HCT116 (cell line): ENCODE measurements at regions not wholly inside any gene's neighbourhood (a gene's known extent, or its start where the extent isn't known, plus 50 kb on each side); places are given as distances from the start of the nearest gene placed in this dataset.

Experiments
- ATAC-seq: fragments of 200-7000 bp; cut with Tn5 transposase; 2 replicates; pipeline ENCODE4 v1.9.1; 2020; ENCODE audit warnings: mild to moderate bottlenecking, moderate library complexity
- BruUV-seq: library from RNA; stranded (reverse); fragments of 400-500 nt; replicated peaks from 2 replicates; lab custom pipeline; 2021; lab: Mats Ljungman, UMichigan
- CTCF ChIA-PET: fragments of 300-600 bp; sonication (Branson Sonifier 250); formaldehyde crosslinking; loops from one replicate; lab custom pipeline; 2021; ENCODE audit warnings: antibody characterized with exemption; lab: Charles Lee
- POLR2A ChIA-PET: fragments of 300-600, 350-600 bp; sonication (Branson Sonifier 250); formaldehyde crosslinking; loops from one replicate; lab custom pipeline; 2021; ENCODE audit warnings: antibody characterized with exemption; lab: Charles Lee
- RAD21 ChIA-PET, 2 experiments: fragments of 300-600 bp; sonication (Branson Sonifier 250); formaldehyde crosslinking; loops; one replicate each; lab custom pipeline; 2023; ENCODE audit warnings: low total read pairs in 2 of 2; ENCODE audit not compliant: uncharacterized antibody in 2 of 2, unreplicated experiment in 2 of 2, low non-redundant PET in 1 of 2; lab: Charles Lee
- DNase-seq: peaks from one replicate; pipeline ENCODE4 v3.0.0-alpha.2; 2010; ENCODE audit warnings: low read depth, low spot score
- H2AFZ ChIP-seq: fragments of 200-600 bp; shearing (Covaris generic), sonication (generic); 2 replicates; pipeline ENCODE4 v1.6.1; 2017; ENCODE audit warnings: low read depth, mixed run types, mixed read lengths, antibody characterized with exemption, low read length; ENCODE audit not compliant: poor library complexity, severe bottlenecking
- H3K27ac ChIP-seq: 2 replicates; pipeline ENCODE4 v1.5.1; 2012; ENCODE audit warnings: low read depth, low read length
- H3K27me3 ChIP-seq: fragments of 200-600 bp; sonication (generic); 2 replicates; pipeline ENCODE4 v1.6.1; 2016; ENCODE audit warnings: mixed run types, low read length, mixed read lengths; ENCODE audit not compliant: insufficient read depth
- H3K36me3 ChIP-seq, 2 experiments: fragments of 200-500 bp in 1 of 2; fragments of 200-600 bp in 1 of 2; sonication (Bioruptor generic) in 1 of 2; sonication (generic) in 1 of 2; 2 replicates each; pipeline versions ENCODE4 v1.5.1 to v1.6.1; 2014 to 2016; ENCODE audit warnings: low read length in 2 of 2, inconsistent platforms in 1 of 2, mixed read lengths in 1 of 2, mixed run types in 1 of 2; ENCODE audit not compliant: insufficient read depth in 2 of 2, control insufficient read depth in 1 of 2
- H3K4me1 ChIP-seq, 2 experiments: fragments of 200-600 bp in 1 of 2; sonication (generic) in 1 of 2; 2 replicates each; pipeline versions ENCODE4 v1.5.1 to v1.6.1; 2012 to 2017; ENCODE audit warnings: low read length in 2 of 2, inconsistent platforms in 1 of 2, mild to moderate bottlenecking in 1 of 2, mixed read lengths in 1 of 2, mixed run types in 1 of 2, moderate library complexity in 1 of 2; ENCODE audit not compliant: insufficient read depth in 2 of 2, control insufficient read depth in 1 of 2
- H3K4me2 ChIP-seq: fragments of 200-600 bp; sonication (generic); 2 replicates; pipeline ENCODE4 v1.6.1; 2017; ENCODE audit warnings: mixed run types, low read length, mixed read lengths
- H3K4me3 ChIP-seq, 2 experiments: fragments of 200-600 bp in 1 of 2; sonication (generic) in 1 of 2; replicated peaks in 1 of 2; 2 replicates each; pipeline ENCODE4 v1.5.1; 2011 to 2016; ENCODE audit warnings: low read length in 2 of 2, control low read depth in 1 of 2, low read depth in 1 of 2, mild to moderate bottlenecking in 1 of 2, mixed read lengths in 1 of 2, mixed run types in 1 of 2
- H3K79me2 ChIP-seq: fragments of 200-600 bp; sonication (generic); 2 replicates; pipeline ENCODE4 v1.6.1; 2017; ENCODE audit warnings: mild to moderate bottlenecking, mixed run types, low read length, moderate library complexity, mixed read lengths; ENCODE audit not compliant: insufficient read depth
- H3K9ac ChIP-seq: fragments of 200-600 bp; sonication (generic); 2 replicates; pipeline ENCODE4 v1.6.1; 2016; ENCODE audit warnings: low read length, mixed read lengths
- H3K9me2 ChIP-seq: fragments of 200-600 bp; sonication (generic), shearing (Covaris generic); 2 replicates; pipeline ENCODE4 v1.6.1; 2017; ENCODE audit warnings: mixed run types, mild to moderate bottlenecking, moderate library complexity; ENCODE audit not compliant: insufficient read depth
- H3K9me3 ChIP-seq, 2 experiments: fragments of 200-500 bp in 1 of 2; fragments of 200-600 bp in 1 of 2; sonication (Bioruptor generic) in 1 of 2; sonication (generic) in 1 of 2; 2 replicates each; pipeline ENCODE4 v1.6.1; 2014 to 2017; ENCODE audit warnings: low read length in 2 of 2, mixed read lengths in 2 of 2, inconsistent platforms in 1 of 2, low read depth in 1 of 2, mild to moderate bottlenecking in 1 of 2, mixed run types in 1 of 2, moderate library complexity in 1 of 2; ENCODE audit not compliant: control insufficient read depth in 1 of 2, insufficient read depth in 1 of 2
- H4K20me1 ChIP-seq: fragments of 200-600 bp; sonication (generic), shearing (Covaris generic); 2 replicates; pipeline ENCODE4 v1.6.1; 2017; ENCODE audit warnings: mixed run types, mild to moderate bottlenecking, moderate library complexity; ENCODE audit not compliant: insufficient read depth
- EGR1 ChIP-seq: IDR thresholded peaks from 2 replicates; pipeline ENCODE4 v1.6.1; 2012; ENCODE audit warnings: low read depth
- ELF1 ChIP-seq: IDR thresholded peaks from 2 replicates; pipeline ENCODE4 v1.6.1; 2012; ENCODE audit warnings: low read depth, borderline replicate concordance
- EZH2 ChIP-seq: fragments of 200-600 bp; sonication (generic); IDR thresholded peaks from 2 replicates; pipeline ENCODE4 v1.6.1; 2017; ENCODE audit warnings: antibody characterized with exemption, mixed run types
- EZH2phosphoT487 ChIP-seq: fragments of 200-600 bp; IDR thresholded peaks from 2 replicates; pipeline ENCODE4 v1.6.1; 2018; ENCODE audit warnings: antibody characterized with exemption, borderline replicate concordance
- JUND ChIP-seq: IDR thresholded peaks from 2 replicates; pipeline ENCODE4 v1.6.1; 2012
- POLR2A ChIP-seq: IDR thresholded peaks from 2 replicates; pipeline ENCODE4 v1.7.0; 2011; ENCODE audit warnings: borderline replicate concordance; ENCODE audit not compliant: insufficient read depth, insufficient read length; ENCODE audit errors: extremely low read depth
- POLR2AphosphoS5 ChIP-seq: IDR thresholded peaks from 2 replicates; pipeline ENCODE4 v1.6.1; 2011; ENCODE audit warnings: mild to moderate bottlenecking, low read depth, low read length, moderate library complexity
- REST ChIP-seq: IDR thresholded peaks from 2 replicates; pipeline ENCODE4 v1.6.1; 2012; ENCODE audit warnings: low read depth
- YY1 ChIP-seq: IDR thresholded peaks from 2 replicates; pipeline ENCODE4 v1.6.1; 2011; ENCODE audit warnings: low read length, low read depth, moderate library complexity, mild to moderate bottlenecking; ENCODE audit not compliant: insufficient replicate concordance; ENCODE audit errors: extremely low read depth
- ZNF274 ChIP-seq: fragments of 200-500 bp; sonication (Bioruptor generic); IDR thresholded peaks from 2 replicates; pipeline ENCODE4 v1.6.1; 2014; ENCODE audit warnings: mild to moderate bottlenecking, low read depth, low read length, inconsistent platforms
- intact Hi-C: fragments of 100-400 bp; cut with micrococcal nuclease; formaldehyde crosslinking; loops from 2 replicates; pipeline ENCODE4 v1.10.0; 2022

DNA sequence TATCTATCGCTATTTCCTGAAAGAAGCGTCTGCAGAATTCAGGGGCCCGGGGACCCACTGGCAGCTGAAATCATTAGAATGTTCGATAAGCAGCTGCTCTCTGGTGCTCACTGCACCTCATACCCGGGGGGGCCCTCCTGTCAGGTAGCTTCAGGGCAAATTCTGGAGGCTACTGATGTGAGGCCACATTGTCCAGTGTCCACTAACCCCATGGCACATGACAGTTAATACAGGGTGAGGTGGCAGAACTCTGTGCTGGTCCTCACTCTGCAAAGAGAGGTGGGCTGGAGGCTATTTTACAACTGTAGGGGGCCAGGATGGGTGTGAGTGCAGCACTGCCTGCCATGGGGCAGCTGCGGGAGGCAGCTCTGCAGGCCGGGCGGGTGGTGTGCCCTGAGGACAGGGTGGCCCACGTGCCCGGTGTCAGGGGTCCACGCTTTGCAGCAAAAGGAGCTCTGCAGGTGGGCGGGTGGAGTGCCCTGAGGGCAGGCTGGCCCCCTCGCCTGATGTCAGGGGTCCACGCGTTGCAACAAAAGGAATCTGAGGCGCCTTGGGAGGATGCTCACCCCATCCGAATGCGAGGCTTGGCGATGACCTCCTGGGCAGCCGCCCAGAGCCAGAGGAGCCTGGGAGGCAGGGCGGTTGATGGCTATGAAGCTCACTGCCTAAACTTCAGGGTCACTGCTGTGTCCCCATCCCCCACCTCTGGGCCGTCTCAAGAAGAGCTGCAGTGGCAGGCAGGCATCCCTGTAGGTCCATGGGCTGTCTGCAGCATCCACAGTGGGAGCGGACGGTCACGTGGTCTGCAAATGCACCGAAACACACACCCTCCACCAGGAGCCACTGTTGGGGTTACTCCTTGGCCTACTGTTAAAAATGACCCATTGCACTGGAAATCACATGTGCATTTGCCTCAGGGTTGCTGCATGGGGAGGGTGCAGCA is 207.0 kb upstream of the SALL3 start:
- intact Hi-C loops: no loop called here

More for the DNA sequence above, 207.0 kb upstream of the SALL3 start:
- no peaks in the 10 kb centered on the region for H3K9me2 ChIP-seq
- H3K9ac ChIP-seq: no peak overlapping the region
- H3K79me2 ChIP-seq: no peaks in the 10 kb centered on the region
- ChIA-PET CTCF (no interaction called here), POLR2A (no interaction called here)
- H2AFZ ChIP-seq: no peak overlapping the region
- DNase-seq: no peak
- no peak overlapping the region for H3K4me3 ChIP-seq
- no peaks in the 10 kb centered on the region for H3K27me3 ChIP-seq
- no peak overlapping the region for H3K4me2 ChIP-seq
- no TSS peak for BruUV-seq
- no peaks in the 10 kb centered on the region for H4K20me1 ChIP-seq
- TF ChIP-seq EGR1 (no peak), EZH2phosphoT487 (no peak), POLR2A (no peak), REST (no peak), POLR2AphosphoS5 (no peak), YY1 (no peak), JUND (no peak), ELF1 (no peak), ZNF274 (no peak), EZH2 (no peak)
- TF ChIP-seq, all 23 proteins: peak for 0
- ATAC-seq: no peak
- RAD21 ChIA-PET: no interaction called here
- H3K27ac ChIP-seq: no peak overlapping the region
- no peaks in the 10 kb centered on the region for H3K9me3 ChIP-seq
- no peaks in the 10 kb centered on the region for H3K36me3 ChIP-seq
- no peaks in the 10 kb centered on the region for H3K4me1 ChIP-seq
